ENCODE measurements at regions not wholly inside any gene's neighbourhood (a gene's known extent, or its start where the extent isn't known, plus 50 kb on each side); places are given as distances from the start of the nearest gene placed in this dataset.

GRCh38 chr18:27771571-27771970 is 405.4 kb downstream of the CDH2 start:
- no peaks in the 10 kb centered on the region for H3K4me1 Mint-ChIP-seq (ENCODE audit: low read depth, unreplicated experiment)
- no peak for TF ChIP-seq CTCF (IDR thresholded peaks at IDR 0.05; ENCODE audit: partially characterized antibody, unreplicated experiment)
- H3K4me3 Mint-ChIP-seq (ENCODE audit: unreplicated experiment), result no peak overlapping the region
- H3K27me3 Mint-ChIP-seq (ENCODE audit: unreplicated experiment), result no peaks in the 10 kb centered on the region
- no peak for DNase-seq
- no peak overlapping the region for H3K27ac Mint-ChIP-seq (ENCODE audit: unreplicated experiment)
- H3K36me3 Mint-ChIP-seq (ENCODE audit: unreplicated experiment), result no peaks in the 10 kb centered on the region
- H3K9me3 Mint-ChIP-seq (ENCODE audit: unreplicated experiment), result no peaks in the 10 kb centered on the region

- Mint-ChIP-seq H3K36me3 (ENCODE audit: unreplicated experiment) (no peaks in the 10 kb centered on the region), H3K9me3 (ENCODE audit: unreplicated experiment) (no peaks in the 10 kb centered on the region), H3K4me1 (ENCODE audit: low read depth, unreplicated experiment) (no peaks in the 10 kb centered on the region), H3K27me3 (ENCODE audit: unreplicated experiment) (no peaks in the 10 kb centered on the region), H3K27ac (ENCODE audit: unreplicated experiment) (no peak overlapping the region), H3K4me3 (ENCODE audit: unreplicated experiment) (no peak overlapping the region)
- TF ChIP-seq CTCF (IDR thresholded peaks at IDR 0.05; ENCODE audit: partially characterized antibody, unreplicated experiment), result no peak
- DNase-seq, result no peak
Measured at GRCh38 chr18:27769152-27769551, 407.8 kb downstream of the CDH2 start.

- no peak for DNase-seq
- no peak overlapping the region for H3K4me3 Mint-ChIP-seq (ENCODE audit: unreplicated experiment)
- no peaks in the 10 kb centered on the region for H3K4me1 Mint-ChIP-seq (ENCODE audit: low read depth, unreplicated experiment)
- no peak for TF ChIP-seq CTCF (IDR thresholded peaks at IDR 0.05; ENCODE audit: partially characterized antibody, unreplicated experiment)
- H3K36me3 Mint-ChIP-seq (ENCODE audit: unreplicated experiment), result no peaks in the 10 kb centered on the region
- H3K9me3 Mint-ChIP-seq (ENCODE audit: unreplicated experiment), result no peaks in the 10 kb centered on the region
- H3K27me3 Mint-ChIP-seq (ENCODE audit: unreplicated experiment), result no peaks in the 10 kb centered on the region
- no peak overlapping the region for H3K27ac Mint-ChIP-seq (ENCODE audit: unreplicated experiment)
Measured at GRCh38 chr18:27763936-27764335, 413.0 kb downstream of the CDH2 start.

- no peak for TF ChIP-seq CTCF (IDR thresholded peaks at IDR 0.05; ENCODE audit: partially characterized antibody, unreplicated experiment)
- Mint-ChIP-seq H3K36me3 (ENCODE audit: unreplicated experiment) (no peaks in the 10 kb centered on the region), H3K27ac (ENCODE audit: unreplicated experiment) (no peak overlapping the region), H3K27me3 (ENCODE audit: unreplicated experiment) (no peaks in the 10 kb centered on the region), H3K9me3 (ENCODE audit: unreplicated experiment) (no peaks in the 10 kb centered on the region), H3K4me1 (ENCODE audit: low read depth, unreplicated experiment) (no peaks in the 10 kb centered on the region), H3K4me3 (ENCODE audit: unreplicated experiment) (no peak overlapping the region)
- DNase-seq, result no peak
Measured at GRCh38 chr18:27763341-27763740, 413.6 kb downstream of the CDH2 start.

- DNase-seq, result no peak
- Mint-ChIP-seq H3K4me1 (ENCODE audit: low read depth, unreplicated experiment) (no peaks in the 10 kb centered on the region), H3K27me3 (ENCODE audit: unreplicated experiment) (no peaks in the 10 kb centered on the region), H3K4me3 (ENCODE audit: unreplicated experiment) (no peak overlapping the region), H3K36me3 (ENCODE audit: unreplicated experiment) (no peaks in the 10 kb centered on the region), H3K9me3 (ENCODE audit: unreplicated experiment) (no peaks in the 10 kb centered on the region), H3K27ac (ENCODE audit: unreplicated experiment) (no peak overlapping the region)
- no peak for TF ChIP-seq CTCF (IDR thresholded peaks at IDR 0.05; ENCODE audit: partially characterized antibody, unreplicated experiment)
Measured at GRCh38 chr18:27762054-27762453, 414.9 kb downstream of the CDH2 start.

Data from glutamatergic neuron (in vitro differentiated cells).